Panc1 (cell line): ENCODE measurements at regions not wholly inside any gene's neighbourhood (a gene's known extent, or its start where the extent isn't known, plus 50 kb on each side); places are given as distances from the start of the nearest gene placed in this dataset.

Source experiments
- ATAC-seq: fragments of 200-7000 bp; cut with Tn5 transposase; 2 replicates; pipeline ENCODE4 v1.9.1; 2020; ENCODE audit warnings: mild to moderate bottlenecking, moderate library complexity
- BruUV-seq: library from RNA; stranded (reverse); fragments of 400-500 nt; replicated peaks from 2 replicates; lab custom pipeline; 2021; lab: Mats Ljungman, UMichigan
- CTCF ChIA-PET: fragments of 300-600 bp; sonication (Branson Sonifier 250); formaldehyde crosslinking; loops from one replicate; lab custom pipeline; 2022; ENCODE audit warnings: antibody characterized with exemption; lab: Charles Lee
- POLR2A ChIA-PET: fragments of 300-600 bp; sonication (Branson Sonifier 250); formaldehyde crosslinking; loops from one replicate; lab custom pipeline; 2022; ENCODE audit warnings: antibody characterized with exemption; lab: Charles Lee
- DNase-seq: peaks from one replicate; pipeline ENCODE4 v3.0.0-alpha.2; 2010; ENCODE audit warnings: low read depth, low spot score
- H3K27ac ChIP-seq: 2 replicates; pipeline ENCODE4 v1.5.1; 2011; ENCODE audit warnings: mild to moderate bottlenecking, low read length, inconsistent platforms
- H3K27me3 ChIP-seq: fragments of 200-500 bp; sonication (Bioruptor generic); 2 replicates; pipeline ENCODE4 v1.6.0; 2014; ENCODE audit warnings: low read length, inconsistent platforms; ENCODE audit not compliant: control insufficient read depth, insufficient read depth
- H3K36me3 ChIP-seq: fragments of 200-500 bp; sonication (Bioruptor generic); 2 replicates; pipeline ENCODE4 v1.5.1; 2014; ENCODE audit warnings: inconsistent platforms, mild to moderate bottlenecking, low read length, moderate library complexity; ENCODE audit not compliant: control insufficient read depth, insufficient read depth
- H3K4me1 ChIP-seq: 2 replicates; pipeline ENCODE4 v1.5.1; 2011; ENCODE audit warnings: inconsistent platforms, mild to moderate bottlenecking, low read length, moderate library complexity; ENCODE audit not compliant: control insufficient read depth, insufficient read depth
- H3K4me3 ChIP-seq, 2 experiments: 2 replicates each; pipeline ENCODE4 v1.5.1; 2011 to 2012; ENCODE audit warnings: low read depth in 2 of 2, low read length in 2 of 2, mild to moderate bottlenecking in 2 of 2, inconsistent platforms in 1 of 2, moderate library complexity in 1 of 2
- H3K9me3 ChIP-seq: fragments of 200-500 bp; sonication (Bioruptor generic); 2 replicates; pipeline ENCODE4 v1.5.1; 2014; ENCODE audit warnings: low read depth, mild to moderate bottlenecking, inconsistent platforms, low read length, moderate library complexity; ENCODE audit not compliant: control insufficient read depth, insufficient read depth
- POLR2AphosphoS5 ChIP-seq: IDR thresholded peaks from 2 replicates; pipeline ENCODE4 v1.6.1; 2012; ENCODE audit warnings: mild to moderate bottlenecking, low read depth, low read length, moderate library complexity
- REST ChIP-seq, 2 experiments: IDR thresholded peaks; 2 replicates each; pipeline ENCODE4 v1.6.1; 2011 to 2012; ENCODE audit warnings: low read depth in 2 of 2, control low read depth in 1 of 2, low read length in 1 of 2, mild to moderate bottlenecking in 1 of 2, moderate library complexity in 1 of 2; ENCODE audit not compliant: insufficient read depth in 1 of 2
- SIN3A ChIP-seq: IDR thresholded peaks from 2 replicates; pipeline ENCODE4 v1.6.1; 2012; ENCODE audit warnings: low read depth, mild to moderate bottlenecking, low read length, moderate library complexity, borderline replicate concordance; ENCODE audit not compliant: insufficient read depth
- TCF7L2 ChIP-seq: IDR thresholded peaks from 2 replicates; pipeline ENCODE4 v1.6.1; 2011; ENCODE audit warnings: mild to moderate bottlenecking, low read depth, low read length, inconsistent platforms
- in situ Hi-C: cut with HindIII; loops from 2 replicates; pipeline ENCODE4 v1.10.0; 2016; ENCODE audit warnings: low sequenced_read_pairs, low pct_unique_long_range_greater_than_20kb
- intact Hi-C: fragments of 100-400 bp; cut with micrococcal nuclease; formaldehyde crosslinking; loops from one replicate; pipeline ENCODE4 v1.10.0; 2022; ENCODE audit not compliant: unreplicated experiment
- TF ChIP-seq, protein P1 (sequence below): fragments of 450-650 bp; IDR thresholded peaks from 2 replicates; pipeline ENCODE4 v1.5.1; 2017; ENCODE audit warnings: mild to moderate bottlenecking

- Histone ChIP-seq H3K9me3 (no peaks in the 10 kb centered on the region), H3K4me3 (no peak overlapping the region), H3K4me1 (no peaks in the 10 kb centered on the region), H3K27me3 (no peaks in the 10 kb centered on the region), H3K27ac (no peak overlapping the region), H3K36me3 (no peaks in the 10 kb centered on the region)
- ChIA-PET POLR2A (no interaction called here), CTCF (no interaction called here)
- TF ChIP-seq, protein P1, sequence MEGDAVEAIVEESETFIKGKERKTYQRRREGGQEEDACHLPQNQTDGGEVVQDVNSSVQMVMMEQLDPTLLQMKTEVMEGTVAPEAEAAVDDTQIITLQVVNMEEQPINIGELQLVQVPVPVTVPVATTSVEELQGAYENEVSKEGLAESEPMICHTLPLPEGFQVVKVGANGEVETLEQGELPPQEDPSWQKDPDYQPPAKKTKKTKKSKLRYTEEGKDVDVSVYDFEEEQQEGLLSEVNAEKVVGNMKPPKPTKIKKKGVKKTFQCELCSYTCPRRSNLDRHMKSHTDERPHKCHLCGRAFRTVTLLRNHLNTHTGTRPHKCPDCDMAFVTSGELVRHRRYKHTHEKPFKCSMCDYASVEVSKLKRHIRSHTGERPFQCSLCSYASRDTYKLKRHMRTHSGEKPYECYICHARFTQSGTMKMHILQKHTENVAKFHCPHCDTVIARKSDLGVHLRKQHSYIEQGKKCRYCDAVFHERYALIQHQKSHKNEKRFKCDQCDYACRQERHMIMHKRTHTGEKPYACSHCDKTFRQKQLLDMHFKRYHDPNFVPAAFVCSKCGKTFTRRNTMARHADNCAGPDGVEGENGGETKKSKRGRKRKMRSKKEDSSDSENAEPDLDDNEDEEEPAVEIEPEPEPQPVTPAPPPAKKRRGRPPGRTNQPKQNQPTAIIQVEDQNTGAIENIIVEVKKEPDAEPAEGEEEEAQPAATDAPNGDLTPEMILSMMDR, result no peak
- no peak for TF ChIP-seq REST (IDR thresholded peaks at IDR 0.05; ENCODE audit: insufficient read depth in 1 of 2, low read depth in 2 of 2, low read length in 1 of 2)
- TF ChIP-seq POLR2AphosphoS5, result no peak
- no peak for TF ChIP-seq TCF7L2
- TF ChIP-seq SIN3A, result no peak
- BruUV-seq, result no TSS peak
- intact Hi-C loops, result no loop called here
- in situ Hi-C loops, result no loop called here
- no peak for ATAC-seq
- no peak for DNase-seq
Measured at GRCh38 chr13:95392597-95392996, 91.3 kb upstream of the ABCC4 start.

GRCh38 chr13:95403349-95404140 is 102.3 kb upstream of the ABCC4 start:
- Histone ChIP-seq H3K36me3 (no peaks in the 10 kb centered on the region), H3K27ac (peak overlapping the region; percentile 9; the same call in 1 of the 2 replicates), H3K4me3 (peak overlapping the region; percentile 14 to 47; a peak in 3 of 4 replicates), H3K4me1 (peaks cover 6% of the 10 kb centered on the region; the same call in 1 of the 2 replicates), H3K9me3 (no peaks in the 10 kb centered on the region), H3K27me3 (no peaks in the 10 kb centered on the region)
- BruUV-seq, result no TSS peak
- DNase-seq (no peak), ATAC-seq (peak; percentile 43)
- in situ Hi-C loops, result no loop called here
- CTCF ChIA-PET, result interaction anchor here (0.6 to 2.2 kb wide), 5 partner anchors 74 to 403 kb away, joined by 3 to 17 read pairs (median 10); no protein-coding TSS in a partner anchor
- TF ChIP-seq, protein P1, result no peak
- TF ChIP-seq SIN3A (no peak), TCF7L2 (no peak), POLR2AphosphoS5 (no peak), REST (IDR thresholded peaks at IDR 0.05; ENCODE audit: insufficient read depth in 1 of 2, low read depth in 2 of 2, low read length in 1 of 2) (no peak)
- POLR2A ChIA-PET, result no interaction called here
- intact Hi-C loops, result loop anchor here (1.0 kb wide), 1 partner anchor 212 kb away; no protein-coding TSS in a partner anchor
